GM23248 (cell line): ENCODE measurements at regions not wholly inside any gene's neighbourhood (a gene's known extent, or its start where the extent isn't known, plus 50 kb on each side); places are given as distances from the start of the nearest gene placed in this dataset.

Source experiments
- DNase-seq: peaks from one replicate; pipeline ENCODE4 v3.0.0-alpha.2; 2015
- H2AFZ ChIP-seq: fragments of 200-600 bp; sonication (generic); 2 replicates; pipeline ENCODE4 v1.6.1; 2016; ENCODE audit warnings: antibody characterized with exemption
- H3F3A ChIP-seq: fragments of 200-600 bp; sonication (generic); 2 replicates; pipeline ENCODE4 v1.6.1; 2016; ENCODE audit warnings: mild to moderate bottlenecking, antibody characterized with exemption, mixed run types; ENCODE audit not compliant: insufficient read depth
- H3K27ac ChIP-seq: fragments of 200-600 bp; sonication (generic); 2 replicates; pipeline ENCODE4 v1.5.1; 2016; ENCODE audit warnings: mild to moderate bottlenecking
- H3K27me3 ChIP-seq: fragments of 200-600 bp; sonication (generic); replicated peaks from 2 replicates; pipeline ENCODE4 v1.6.1; 2016; ENCODE audit warnings: mild to moderate bottlenecking; ENCODE audit not compliant: insufficient read depth
- H3K36me3 ChIP-seq: fragments of 200-600 bp; sonication (generic); 2 replicates; pipeline ENCODE4 v1.6.1; 2016; ENCODE audit warnings: low read depth, mild to moderate bottlenecking
- H3K4me1 ChIP-seq: fragments of 200-600 bp; sonication (generic); 2 replicates; pipeline ENCODE4 v1.6.1; 2016; ENCODE audit warnings: mild to moderate bottlenecking; ENCODE audit not compliant: insufficient read depth
- H3K4me2 ChIP-seq: fragments of 200-600 bp; sonication (generic); one replicate; pipeline ENCODE4 v1.6.1; 2016; ENCODE audit warnings: mild to moderate bottlenecking; ENCODE audit not compliant: unreplicated experiment
- H3K4me3 ChIP-seq: fragments of 200-600 bp; sonication (generic); 2 replicates; pipeline ENCODE4 v1.5.1; 2016; ENCODE audit warnings: mild to moderate bottlenecking
- H3K79me2 ChIP-seq: fragments of 200-600 bp; sonication (generic); 2 replicates; pipeline ENCODE4 v1.6.1; 2016; ENCODE audit warnings: mild to moderate bottlenecking; ENCODE audit not compliant: insufficient read depth
- H3K9ac ChIP-seq: fragments of 200-600 bp; sonication (generic); 2 replicates; pipeline ENCODE4 v1.6.1; 2016; ENCODE audit warnings: mild to moderate bottlenecking
- H3K9me2 ChIP-seq: fragments of 200-600 bp; sonication (generic); 2 replicates; pipeline ENCODE4 v1.6.1; 2016; ENCODE audit warnings: mixed run types, mild to moderate bottlenecking, moderate library complexity; ENCODE audit not compliant: insufficient read depth
- H3K9me3 ChIP-seq: fragments of 200-600 bp; sonication (generic); one replicate; pipeline ENCODE4 v1.6.1; 2017; ENCODE audit warnings: low read depth
- H4K20me1 ChIP-seq: fragments of 200-600 bp; sonication (generic); 2 replicates; pipeline ENCODE4 v1.6.0; 2016; ENCODE audit not compliant: insufficient read depth
- EZH2 ChIP-seq: fragments of 200-600 bp; sonication (generic); IDR thresholded peaks from 2 replicates; pipeline ENCODE4 v1.6.1; 2018; ENCODE audit warnings: antibody characterized with exemption, mild to moderate bottlenecking; ENCODE audit not compliant: insufficient read depth, poor library complexity, severe bottlenecking
- EZH2phosphoT487 ChIP-seq: fragments of 200-600 bp; sonication (generic); IDR thresholded peaks from 2 replicates; pipeline ENCODE4 v1.6.1; 2018; ENCODE audit warnings: antibody characterized with exemption, moderate library complexity, mild to moderate bottlenecking, low read depth; ENCODE audit not compliant: insufficient read depth
- WGBS, 2 experiments: methylation state at CpG; one replicate each; pipeline ENCODE4 v1.1.6; 2015 to 2017; ENCODE audit warnings: low lambda C conversion rate in 2 of 2, low coverage in 1 of 2; ENCODE audit errors: missing lambda C conversion rate in 2 of 2; 5-methylcytosine and 5-hydroxymethylcytosine counted together
- in situ Hi-C: fragments of 300-500 bp; cut with MboI; formaldehyde crosslinking; loops from 2 replicates; pipeline ENCODE4 v1.15.0; 2020

- in situ Hi-C loops, result no loop called here
- no peak overlapping the region for H3K27ac ChIP-seq
Observed at GRCh38 chr12:67885375-67886169, 103.7 kb upstream of the IFNG-AS1 start.

DNA sequence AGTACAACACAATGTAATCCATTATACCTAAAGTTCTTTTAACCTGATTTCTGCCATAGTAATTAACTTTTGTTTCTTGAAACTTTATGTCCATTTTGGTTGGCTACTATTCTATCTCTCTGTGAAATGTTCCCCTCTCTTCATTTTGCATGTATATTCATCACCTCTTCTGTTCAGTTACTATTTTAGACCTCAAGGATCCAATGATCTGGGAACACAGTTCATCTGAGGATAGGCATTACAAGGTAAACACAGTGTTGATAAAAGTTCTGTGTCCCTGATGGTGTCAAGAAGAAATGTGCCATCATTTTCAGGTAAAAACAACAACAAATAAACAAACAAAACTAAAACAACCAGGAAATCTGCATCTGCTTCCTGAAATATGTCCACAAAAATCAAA, 102.2 kb upstream of the IFNG-AS1 start:
- no peaks in the 10 kb centered on the region for H3K27me3 ChIP-seq
- H3K9ac ChIP-seq, result no peak overlapping the region
- H3K4me1 ChIP-seq, result peaks cover 12% of the 10 kb centered on the region
- H3K4me2 ChIP-seq, result no peak overlapping the region
- H4K20me1 ChIP-seq, result no peaks in the 10 kb centered on the region
- H3F3A ChIP-seq, result 0 out of 2 replicates have a peak, but pooled peaks cover 6% of the 10 kb centered on the region
- no peaks in the 10 kb centered on the region for H3K9me2 ChIP-seq
- H3K36me3 ChIP-seq, result no peaks in the 10 kb centered on the region
- DNase-seq, result no peak
- in situ Hi-C loops, result no loop called here
- H3K79me2 ChIP-seq, result no peaks in the 10 kb centered on the region
- H3K4me3 ChIP-seq, result no peak overlapping the region
- TF ChIP-seq EZH2 (no peak), EZH2phosphoT487 (no peak)
- no peaks in the 10 kb centered on the region for H3K9me3 ChIP-seq
- H3K27ac ChIP-seq, result no peak overlapping the region
- no peak overlapping the region for H2AFZ ChIP-seq

More at GRCh38 chr12:67885375-67886169, 103.7 kb upstream of the IFNG-AS1 start:
- no peak for TF ChIP-seq EZH2phosphoT487
- H3K4me3 ChIP-seq, result 0 out of 2 replicates have a peak overlapping the region, but pooled peaks have one; percentile 13
- 12 to 13% methylated on average over 7 of the region's 7 CpGs for WGBS, 2 experiments
- H3K4me2 ChIP-seq, result peak overlapping the region; percentile 2
- H3K36me3 ChIP-seq, result no peaks in the 10 kb centered on the region
- H3F3A ChIP-seq, result 0 out of 2 replicates have a peak, but pooled peaks cover 6% of the 10 kb centered on the region
- peaks cover 12% of the 10 kb centered on the region for H3K4me1 ChIP-seq
- H4K20me1 ChIP-seq, result no peaks in the 10 kb centered on the region
- H3K27me3 ChIP-seq, result no peaks in the 10 kb centered on the region
- no peaks in the 10 kb centered on the region for H3K79me2 ChIP-seq
- peak overlapping the region; percentile 53 for H2AFZ ChIP-seq
- H3K9me2 ChIP-seq, result no peaks in the 10 kb centered on the region
- no peaks in the 10 kb centered on the region for H3K9me3 ChIP-seq
- no peak overlapping the region for H3K9ac ChIP-seq
- peak; percentile 22 for DNase-seq

- Histone ChIP-seq H3K4me3 (no peak overlapping the region), H2AFZ (no peak overlapping the region), H3F3A (0 out of 2 replicates have a peak, but pooled peaks cover 6% of the 10 kb centered on the region), H3K36me3 (no peaks in the 10 kb centered on the region), H3K9me3 (no peaks in the 10 kb centered on the region), H3K79me2 (no peaks in the 10 kb centered on the region), H4K20me1 (no peaks in the 10 kb centered on the region), H3K4me1 (peaks cover 12% of the 10 kb centered on the region), H3K4me2 (no peak overlapping the region), H3K9me2 (no peaks in the 10 kb centered on the region), H3K9ac (no peak overlapping the region), H3K27me3 (no peaks in the 10 kb centered on the region), H3K27ac (no peak overlapping the region)
- TF ChIP-seq EZH2phosphoT487 (no peak), EZH2 (no peak)
- no peak for DNase-seq
- in situ Hi-C loops, result no loop called here
- WGBS, 2 experiments, result 87 to 91% methylated on average over 2 of the region's 2 CpGs
Observed at GRCh38 chr12:67889931-67890330, 99.3 kb upstream of the IFNG-AS1 start.

GRCh38 chr12:67890726-67891258, 98.5 kb upstream of the IFNG-AS1 start:
- Histone ChIP-seq H3K27ac (no peak overlapping the region), H3K4me2 (no peak overlapping the region), H3K79me2 (no peaks in the 10 kb centered on the region), H3K9me3 (no peaks in the 10 kb centered on the region), H4K20me1 (no peaks in the 10 kb centered on the region), H3K9me2 (no peaks in the 10 kb centered on the region), H3F3A (no peaks in the 10 kb centered on the region), H3K9ac (no peak overlapping the region), H3K4me1 (peaks cover 4% of the 10 kb centered on the region), H3K27me3 (no peaks in the 10 kb centered on the region), H3K4me3 (no peak overlapping the region), H3K36me3 (no peaks in the 10 kb centered on the region), H2AFZ (no peak overlapping the region)
- DNase-seq, result no peak
- TF ChIP-seq EZH2phosphoT487 (no peak), EZH2 (no peak)
- in situ Hi-C loops, result no loop called here
- 81 to 86% methylated on average over 4 of the region's 4 CpGs for WGBS, 2 experiments
